ENCODE measurements at regions not wholly inside any gene's neighbourhood (a gene's known extent, or its start where the extent isn't known, plus 50 kb on each side); places are given as distances from the start of the nearest gene placed in this dataset.

GRCh38 chr17:79142375-79142774 is 67.8 kb downstream of the ENGASE start:
- no peak overlapping the region for H3K4me3 ChIP-seq (ENCODE audit: low read length)
- peaks cover 34% of the 10 kb centered on the region for H3K27me3 ChIP-seq (ENCODE audit: control insufficient read depth, insufficient read depth, low read length)
- no peak overlapping the region for H3K27ac ChIP-seq (ENCODE audit: low read length)
- no peaks in the 10 kb centered on the region for H3K4me1 ChIP-seq (ENCODE audit: control insufficient read depth, insufficient read depth, low read length)
- no peaks in the 10 kb centered on the region for H3K36me3 ChIP-seq (ENCODE audit: control insufficient read depth, insufficient read depth, low read length)
- no peaks in the 10 kb centered on the region for H3K9me3 ChIP-seq (ENCODE audit: control insufficient read depth, low read depth, low read length)
- DNase-seq = no peak
- no CpG with 5 or more reads among the region's 13 CpGs for WGBS (ENCODE audit: insufficient coverage, low lambda C conversion rate)

- Histone ChIP-seq H3K4me1 (ENCODE audit: control insufficient read depth, insufficient read depth, low read length) (no peaks in the 10 kb centered on the region), H3K27ac (ENCODE audit: low read length) (no peak overlapping the region), H3K27me3 (ENCODE audit: control insufficient read depth, insufficient read depth, low read length) (peaks cover 34% of the 10 kb centered on the region), H3K4me3 (ENCODE audit: low read length) (no peak overlapping the region), H3K9me3 (ENCODE audit: control insufficient read depth, low read depth, low read length) (no peaks in the 10 kb centered on the region), H3K36me3 (ENCODE audit: control insufficient read depth, insufficient read depth, low read length) (no peaks in the 10 kb centered on the region)
- no peak for DNase-seq
- 38% methylated on average over 5 of the region's 24 CpGs for WGBS (ENCODE audit: insufficient coverage, low lambda C conversion rate)
Measured at GRCh38 chr17:79141578-79142355, 67.1 kb downstream of the ENGASE start.

- Histone ChIP-seq H3K27me3 (ENCODE audit: control insufficient read depth, insufficient read depth, low read length) (peaks cover 34% of the 10 kb centered on the region), H3K27ac (ENCODE audit: low read length) (no peak overlapping the region), H3K9me3 (ENCODE audit: control insufficient read depth, low read depth, low read length) (no peaks in the 10 kb centered on the region), H3K36me3 (ENCODE audit: control insufficient read depth, insufficient read depth, low read length) (no peaks in the 10 kb centered on the region), H3K4me1 (ENCODE audit: control insufficient read depth, insufficient read depth, low read length) (no peaks in the 10 kb centered on the region), H3K4me3 (ENCODE audit: low read length) (no peak overlapping the region)
- no peak for DNase-seq
- no CpG with 5 or more reads among the region's 12 CpGs for WGBS (ENCODE audit: insufficient coverage, low lambda C conversion rate)
Measured at GRCh38 chr17:79138826-79139225, 64.2 kb downstream of the ENGASE start.

- no CpG with 5 or more reads among the region's 22 CpGs for WGBS (ENCODE audit: insufficient coverage, low lambda C conversion rate)
- Histone ChIP-seq H3K27me3 (ENCODE audit: control insufficient read depth, insufficient read depth, low read length) (peaks cover 33% of the 10 kb centered on the region), H3K27ac (ENCODE audit: low read length) (no peak overlapping the region), H3K9me3 (ENCODE audit: control insufficient read depth, low read depth, low read length) (no peaks in the 10 kb centered on the region), H3K4me1 (ENCODE audit: control insufficient read depth, insufficient read depth, low read length) (no peaks in the 10 kb centered on the region), H3K36me3 (ENCODE audit: control insufficient read depth, insufficient read depth, low read length) (no peaks in the 10 kb centered on the region), H3K4me3 (ENCODE audit: low read length) (no peak overlapping the region)
- no peak for DNase-seq
Measured at GRCh38 chr17:79137789-79138165, 63.2 kb downstream of the ENGASE start.

- Histone ChIP-seq H3K4me3 (ENCODE audit: low read length) (no peak overlapping the region), H3K27me3 (ENCODE audit: control insufficient read depth, insufficient read depth, low read length) (peaks cover 27% of the 10 kb centered on the region), H3K27ac (ENCODE audit: low read length) (no peak overlapping the region), H3K9me3 (ENCODE audit: control insufficient read depth, low read depth, low read length) (no peaks in the 10 kb centered on the region), H3K36me3 (ENCODE audit: control insufficient read depth, insufficient read depth, low read length) (no peaks in the 10 kb centered on the region), H3K4me1 (ENCODE audit: control insufficient read depth, insufficient read depth, low read length) (no peaks in the 10 kb centered on the region)
- DNase-seq = no peak
- WGBS (ENCODE audit: insufficient coverage, low lambda C conversion rate) = no CpG with 5 or more reads among the region's 26 CpGs
Measured at GRCh38 chr17:79137015-79137788, 62.6 kb downstream of the ENGASE start.

- no peak for DNase-seq
- no CpG with 5 or more reads among the region's 10 CpGs for WGBS (ENCODE audit: insufficient coverage, low lambda C conversion rate)
- Histone ChIP-seq H3K4me3 (ENCODE audit: low read length) (no peak overlapping the region), H3K27ac (ENCODE audit: low read length) (no peak overlapping the region), H3K4me1 (ENCODE audit: control insufficient read depth, insufficient read depth, low read length) (no peaks in the 10 kb centered on the region), H3K36me3 (ENCODE audit: control insufficient read depth, insufficient read depth, low read length) (no peaks in the 10 kb centered on the region), H3K27me3 (ENCODE audit: control insufficient read depth, insufficient read depth, low read length) (peaks cover 21% of the 10 kb centered on the region), H3K9me3 (ENCODE audit: control insufficient read depth, low read depth, low read length) (no peaks in the 10 kb centered on the region)
Measured at GRCh38 chr17:79136596-79136995, 62.0 kb downstream of the ENGASE start.
